HEK293 (cell line): ENCODE measurements at regions not wholly inside any gene's neighbourhood (a gene's known extent, or its start where the extent isn't known, plus 50 kb on each side); places are given as distances from the start of the nearest gene placed in this dataset.

Experiments
- CTCF ChIP-seq: fragments of 450-650 bp; formaldehyde crosslinking; IDR thresholded peaks from 2 replicates; pipeline ENCODE4 v1.5.1; 2016; ENCODE audit warnings: missing biosample characterization, missing genetic modification characterization
- MEIS1 ChIP-seq: sonication (generic); formaldehyde crosslinking; IDR thresholded peaks from 2 replicates; pipeline ENCODE4 v1.8.1; 2022; ENCODE audit warnings: missing genetic modification reagents, mild to moderate bottlenecking, borderline replicate concordance
- ZBTB7A ChIP-seq: fragments of 450-650 bp; formaldehyde crosslinking; IDR thresholded peaks from 2 replicates; pipeline ENCODE4 v1.5.1; 2016; ENCODE audit warnings: low read depth, missing biosample characterization, missing genetic modification characterization
- ZNF274 ChIP-seq, 2 experiments: fragments of 200-500 bp in 1 of 2; fragments of 450-650 bp in 1 of 2; sonication (Bioruptor generic) in 1 of 2; formaldehyde crosslinking in 1 of 2; IDR thresholded peaks; 2 replicates each; pipeline versions ENCODE4 v1.5.1 to v1.6.1; 2014 to 2016; ENCODE audit warnings: borderline replicate concordance in 1 of 2, inconsistent platforms in 1 of 2, low read length in 1 of 2, missing biosample characterization in 1 of 2, missing genetic modification characterization in 1 of 2
- ZNF311 ChIP-seq: fragments of 450-650 bp; formaldehyde crosslinking; IDR thresholded peaks from 2 replicates; pipeline ENCODE4 v1.5.1; 2017; ENCODE audit warnings: missing biosample characterization, missing genetic modification characterization, borderline replicate concordance

GRCh38 chr2:2472881-2473280 is 141.8 kb upstream of the MYT1L start:
- no peak for TF ChIP-seq CTCF (tag by site-specific recombination)
- TF ChIP-seq MEIS1 = no peak
- TF ChIP-seq ZBTB7A = no peak
- TF ChIP-seq ZNF274 (IDR thresholded peaks at IDR 0.05; ENCODE audit: low read length) = no peak
- TF ChIP-seq ZNF274 (tag by site-specific recombination; IDR thresholded peaks at IDR 0.05; ENCODE audit: borderline replicate concordance) = no peak
- TF ChIP-seq ZNF311 (tag by site-specific recombination) = no peak
